ENCODE measurements at regions not wholly inside any gene's neighbourhood (a gene's known extent, or its start where the extent isn't known, plus 50 kb on each side); places are given as distances from the start of the nearest gene placed in this dataset.

DNA sequence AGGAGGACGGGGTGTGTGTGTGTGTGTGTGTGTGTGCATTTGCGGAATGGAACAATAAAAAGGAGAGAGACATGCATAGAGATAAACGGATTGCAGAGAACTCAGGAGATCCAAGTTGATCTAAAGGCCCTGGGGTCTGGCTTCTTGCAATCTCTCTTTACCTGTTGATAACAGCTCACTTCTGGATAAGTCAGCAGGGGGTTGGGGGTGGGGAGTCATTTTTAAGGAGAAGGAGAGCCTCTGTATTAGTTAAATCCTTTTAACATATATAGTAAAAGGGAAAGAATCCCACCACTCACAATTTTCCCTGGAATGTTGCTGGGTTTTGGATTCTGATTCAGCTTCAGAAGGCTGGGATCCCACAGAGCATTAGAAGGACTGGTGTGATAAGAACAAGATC is 87.5 kb upstream of the MITF start:
- Mint-ChIP-seq H3K27ac (ENCODE audit: unreplicated experiment) (no peak overlapping the region), H3K27me3 (ENCODE audit: unreplicated experiment) (peaks cover 3% of the 10 kb centered on the region)
- no peak for DNase-seq (ENCODE audit: extremely low spot score, unreplicated experiment)

DNA sequence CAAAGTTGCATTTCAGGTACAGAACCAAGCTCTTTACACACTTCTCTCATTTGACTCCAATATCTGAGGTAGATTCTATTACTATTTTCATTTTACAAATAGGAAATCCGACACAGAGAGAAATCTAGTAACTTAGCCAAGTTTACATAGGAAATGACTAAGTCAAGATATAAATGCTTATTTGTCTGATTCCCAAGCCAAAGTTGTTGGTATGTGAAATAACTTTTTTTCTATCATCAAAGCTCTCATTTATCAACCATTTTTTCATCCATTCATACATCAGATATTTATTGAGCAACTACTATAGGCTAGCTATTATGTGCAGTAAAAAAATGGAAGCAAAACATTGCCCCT is 89.2 kb upstream of the MITF start:
- H3K4me1 Mint-ChIP-seq (ENCODE audit: unreplicated experiment): peaks cover 15% of the 10 kb centered on the region
- DNase-seq (ENCODE audit: extremely low spot score, unreplicated experiment): no peak
- H3K36me3 Mint-ChIP-seq (ENCODE audit: unreplicated experiment): no peaks in the 10 kb centered on the region
- no peak overlapping the region for H3K4me3 Mint-ChIP-seq (ENCODE audit: unreplicated experiment)
- H3K9me3 Mint-ChIP-seq (ENCODE audit: unreplicated experiment): no peaks in the 10 kb centered on the region
- TF ChIP-seq, protein P1, sequence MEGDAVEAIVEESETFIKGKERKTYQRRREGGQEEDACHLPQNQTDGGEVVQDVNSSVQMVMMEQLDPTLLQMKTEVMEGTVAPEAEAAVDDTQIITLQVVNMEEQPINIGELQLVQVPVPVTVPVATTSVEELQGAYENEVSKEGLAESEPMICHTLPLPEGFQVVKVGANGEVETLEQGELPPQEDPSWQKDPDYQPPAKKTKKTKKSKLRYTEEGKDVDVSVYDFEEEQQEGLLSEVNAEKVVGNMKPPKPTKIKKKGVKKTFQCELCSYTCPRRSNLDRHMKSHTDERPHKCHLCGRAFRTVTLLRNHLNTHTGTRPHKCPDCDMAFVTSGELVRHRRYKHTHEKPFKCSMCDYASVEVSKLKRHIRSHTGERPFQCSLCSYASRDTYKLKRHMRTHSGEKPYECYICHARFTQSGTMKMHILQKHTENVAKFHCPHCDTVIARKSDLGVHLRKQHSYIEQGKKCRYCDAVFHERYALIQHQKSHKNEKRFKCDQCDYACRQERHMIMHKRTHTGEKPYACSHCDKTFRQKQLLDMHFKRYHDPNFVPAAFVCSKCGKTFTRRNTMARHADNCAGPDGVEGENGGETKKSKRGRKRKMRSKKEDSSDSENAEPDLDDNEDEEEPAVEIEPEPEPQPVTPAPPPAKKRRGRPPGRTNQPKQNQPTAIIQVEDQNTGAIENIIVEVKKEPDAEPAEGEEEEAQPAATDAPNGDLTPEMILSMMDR (IDR thresholded peaks at IDR 0.05): no peak
- no peak overlapping the region for H3K27ac Mint-ChIP-seq (ENCODE audit: unreplicated experiment)
- no peaks in the 10 kb centered on the region for H3K27me3 Mint-ChIP-seq (ENCODE audit: unreplicated experiment)

More for the DNA sequence above, 87.5 kb upstream of the MITF start:
- no peaks in the 10 kb centered on the region for H3K36me3 Mint-ChIP-seq (ENCODE audit: unreplicated experiment)
- TF ChIP-seq, protein P1 (IDR thresholded peaks at IDR 0.05): no peak
- no peak overlapping the region for H3K4me3 Mint-ChIP-seq (ENCODE audit: unreplicated experiment)
- H3K9me3 Mint-ChIP-seq (ENCODE audit: unreplicated experiment): no peaks in the 10 kb centered on the region
- peaks cover 15% of the 10 kb centered on the region for H3K4me1 Mint-ChIP-seq (ENCODE audit: unreplicated experiment)

DNA sequence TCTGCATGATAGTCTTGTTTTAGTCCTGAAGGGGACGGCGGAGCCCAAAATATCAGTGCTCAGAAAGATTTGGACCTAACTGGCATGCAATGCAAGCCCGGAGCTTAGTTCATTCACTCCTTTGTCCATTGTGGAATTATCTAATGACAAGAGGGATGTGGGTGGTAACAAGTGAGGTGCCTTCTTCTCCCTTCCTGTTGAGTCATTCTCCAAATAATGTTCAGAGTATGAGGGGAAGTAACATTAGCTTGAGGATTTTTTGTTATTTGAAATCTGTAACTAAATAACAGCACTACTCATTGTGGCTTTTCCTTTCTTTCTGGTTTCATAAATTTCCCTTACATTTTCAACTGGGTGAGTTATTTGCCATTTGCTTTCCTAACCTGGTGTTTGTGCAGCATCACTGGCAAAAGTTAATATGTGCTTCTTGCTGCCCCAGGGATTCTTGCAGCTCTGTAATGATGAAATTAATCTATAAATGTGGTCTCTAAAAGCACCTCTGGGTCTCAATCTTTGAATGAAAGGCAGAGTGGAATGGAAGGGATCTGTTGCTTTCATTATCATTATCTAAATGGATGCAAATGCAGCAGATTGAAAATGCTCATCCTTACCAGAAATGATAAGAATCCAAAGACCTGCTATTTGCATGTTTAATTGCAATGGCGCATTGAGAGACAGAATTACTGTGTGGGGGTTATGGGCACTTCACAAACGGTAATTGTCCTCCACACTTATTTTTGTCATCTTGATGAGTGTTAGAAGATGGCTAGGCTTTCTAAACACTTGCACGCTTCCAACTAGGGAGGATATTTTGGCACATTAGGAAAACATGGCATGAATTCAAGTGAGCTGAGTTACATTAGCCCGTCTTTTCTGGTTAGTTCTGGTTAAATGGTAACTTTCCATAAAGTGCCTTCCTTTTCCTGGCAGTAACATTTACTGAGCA is 89.9 kb upstream of the MITF start:
- TF ChIP-seq, protein P1 (IDR thresholded peaks at IDR 0.05): no peak
- no peaks in the 10 kb centered on the region for H3K36me3 Mint-ChIP-seq (ENCODE audit: unreplicated experiment)
- no peak for DNase-seq (ENCODE audit: extremely low spot score, unreplicated experiment)
- H3K9me3 Mint-ChIP-seq (ENCODE audit: unreplicated experiment): no peaks in the 10 kb centered on the region
- H3K27me3 Mint-ChIP-seq (ENCODE audit: unreplicated experiment): no peaks in the 10 kb centered on the region
- no peak overlapping the region for H3K4me3 Mint-ChIP-seq (ENCODE audit: unreplicated experiment)
- no peak overlapping the region for H3K27ac Mint-ChIP-seq (ENCODE audit: unreplicated experiment)
- peaks cover 15% of the 10 kb centered on the region for H3K4me1 Mint-ChIP-seq (ENCODE audit: unreplicated experiment)

DNA sequence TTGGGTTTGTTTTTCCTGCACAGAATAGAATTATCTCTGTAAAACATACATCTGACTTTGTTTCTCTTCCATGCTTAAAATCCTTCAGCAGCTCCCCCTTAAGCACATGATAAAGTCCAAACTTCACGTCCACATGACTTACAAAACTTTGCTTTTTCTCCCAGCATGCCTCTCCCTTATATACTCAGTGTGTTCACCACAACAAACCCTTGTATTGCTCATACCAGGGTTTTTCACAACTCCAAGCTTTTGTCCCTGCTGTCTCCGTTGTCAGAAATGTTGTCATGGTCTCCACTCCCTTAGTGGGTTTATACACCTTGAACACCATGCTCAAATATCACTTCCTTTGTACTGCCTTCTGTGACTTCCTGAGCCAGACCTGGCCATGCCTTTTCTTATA is 91.1 kb upstream of the MITF start:
- TF ChIP-seq, protein P1 (IDR thresholded peaks at IDR 0.05): no peak
- DNase-seq (ENCODE audit: extremely low spot score, unreplicated experiment): no peak
- no peak overlapping the region for H3K27ac Mint-ChIP-seq (ENCODE audit: unreplicated experiment)
- H3K4me1 Mint-ChIP-seq (ENCODE audit: unreplicated experiment): peaks cover 15% of the 10 kb centered on the region
- H3K4me3 Mint-ChIP-seq (ENCODE audit: unreplicated experiment): no peak overlapping the region
- H3K36me3 Mint-ChIP-seq (ENCODE audit: unreplicated experiment): no peaks in the 10 kb centered on the region
- H3K9me3 Mint-ChIP-seq (ENCODE audit: unreplicated experiment): no peaks in the 10 kb centered on the region
- peaks cover 6% of the 10 kb centered on the region for H3K27me3 Mint-ChIP-seq (ENCODE audit: unreplicated experiment)

DNA sequence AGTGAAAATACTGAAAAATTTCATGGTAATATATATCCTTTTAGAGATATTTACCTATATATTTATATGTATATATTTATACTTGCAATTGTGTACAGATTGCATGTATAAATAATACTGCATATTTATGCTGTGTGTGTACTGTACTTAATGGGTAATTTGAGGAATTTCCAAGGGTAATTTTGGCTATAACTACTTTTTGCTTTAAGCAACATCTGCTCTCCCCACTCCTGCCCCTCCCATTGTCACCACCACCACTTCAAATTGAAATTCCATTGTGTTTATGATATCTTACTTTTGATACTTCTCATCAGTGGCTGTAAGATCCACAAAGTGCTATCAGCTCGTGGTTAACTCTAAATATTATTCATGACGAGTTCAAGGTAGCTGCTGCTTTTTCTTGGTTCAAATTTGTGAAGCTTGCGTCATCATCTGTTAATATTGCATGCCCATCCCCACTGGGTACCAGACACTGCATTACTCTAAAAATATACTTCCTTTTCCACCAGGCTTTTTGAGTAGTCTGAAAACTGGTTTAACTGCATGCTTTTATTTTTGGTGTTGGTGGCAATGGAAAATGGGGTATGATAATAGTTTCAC is 91.7 kb upstream of the MITF start:
- Mint-ChIP-seq H3K4me1 (ENCODE audit: unreplicated experiment) (peaks cover 15% of the 10 kb centered on the region), H3K27ac (ENCODE audit: unreplicated experiment) (no peak overlapping the region), H3K4me3 (ENCODE audit: unreplicated experiment) (no peak overlapping the region), H3K36me3 (ENCODE audit: unreplicated experiment) (no peaks in the 10 kb centered on the region), H3K27me3 (ENCODE audit: unreplicated experiment) (peaks cover 9% of the 10 kb centered on the region), H3K9me3 (ENCODE audit: unreplicated experiment) (no peaks in the 10 kb centered on the region)
- TF ChIP-seq, protein P1 (IDR thresholded peaks at IDR 0.05): no peak
- no peak for DNase-seq (ENCODE audit: extremely low spot score, unreplicated experiment)

All from osteocyte (in vitro differentiated cells).